GM23338 (cell line): ENCODE measurements at regions not wholly inside any gene's neighbourhood (a gene's known extent, or its start where the extent isn't known, plus 50 kb on each side); places are given as distances from the start of the nearest gene placed in this dataset.

Source experiments
- CREB1 ChIP-seq: fragments of 250-450 bp; sonication (Bioruptor Pico); IDR thresholded peaks from 2 replicates; pipeline ENCODE4 v1.5.0; 2020; ENCODE audit warnings: low read depth, mild to moderate bottlenecking, moderate library complexity
- ETS1 ChIP-seq: IDR thresholded peaks from 2 replicates; pipeline ENCODE4 v1.6.1; 2016; ENCODE audit warnings: antibody characterized with exemption
- JUNB ChIP-seq: IDR thresholded peaks from one replicate; pipeline ENCODE4 v1.6.1; 2016; ENCODE audit warnings: antibody characterized with exemption; ENCODE audit not compliant: unreplicated experiment
- NANOG ChIP-seq: IDR thresholded peaks from 2 replicates; pipeline ENCODE4 v1.6.1; 2016; ENCODE audit warnings: antibody characterized with exemption, borderline replicate concordance
- REST ChIP-seq: IDR thresholded peaks from one replicate; pipeline ENCODE4 v1.6.1; 2018; ENCODE audit warnings: antibody characterized with exemption; ENCODE audit not compliant: unreplicated experiment
- STAT1 ChIP-seq: IDR thresholded peaks from one replicate; pipeline ENCODE4 v1.6.1; 2016; ENCODE audit warnings: antibody characterized with exemption; ENCODE audit not compliant: unreplicated experiment
- ZNF331 ChIP-seq: fragments of 250-450 bp; sonication (Bioruptor Pico); IDR thresholded peaks from 2 replicates; pipeline ENCODE4 v1.5.0; 2020; ENCODE audit warnings: low read depth, mild to moderate bottlenecking, moderate library complexity
- ZNF462 ChIP-seq: fragments of 250-450 bp; sonication (Bioruptor Pico); IDR thresholded peaks from 2 replicates; pipeline ENCODE4 v1.5.0; 2020; ENCODE audit warnings: mild to moderate bottlenecking, moderate library complexity

- TF ChIP-seq ZNF462 (CRISPR knock-in tag), result no peak
- TF ChIP-seq STAT1, result no peak
- TF ChIP-seq ETS1, result no peak
- no peak for TF ChIP-seq ZNF331 (CRISPR knock-in tag)
- TF ChIP-seq CREB1 (CRISPR knock-in tag), result no peak
- TF ChIP-seq REST, result no peak
- no peak for TF ChIP-seq NANOG
- no peak for TF ChIP-seq JUNB
These were observed 72.5 kb upstream of the LPAR1 start (continued) for GRCh38 chr9:111110805-111111204.
